Activated CD4-positive, alpha-beta T cell treated with anti-CD3 and anti-CD28 coated beads, Interleukin-10, Interleukin-2, amounts not matched to agents 100 ng/mL and 50 ng/mL, durations not matched to agents 16 hours and 8 hours (primary cell): ENCODE measurements at regions not wholly inside any gene's neighbourhood (a gene's known extent, or its start where the extent isn't known, plus 50 kb on each side); places are given as distances from the start of the nearest gene placed in this dataset.

Experiments used
- DNase-seq: peaks from one replicate; pipeline ENCODE4 v3.0.0-alpha.2; 2020

- DNase-seq, result no peak
These were observed 578.7 kb downstream of the BCOR start for GRCh38 chrX:39519030-39519488.

- no peak for DNase-seq
These were observed 578.0 kb downstream of the BCOR start for GRCh38 chrX:39519566-39520301.

GRCh38 chrX:39525758-39526157, 572.0 kb downstream of the BCOR start:
- no peak for DNase-seq

- no peak for DNase-seq
These were observed 570.7 kb downstream of the BCOR start for GRCh38 chrX:39527025-39527424.

GRCh38 chrX:39528161-39528916, 569.4 kb downstream of the BCOR start:
- DNase-seq, result no peak

- DNase-seq, result no peak
These were observed 565.0 kb downstream of the BCOR start for GRCh38 chrX:39532761-39533160.

- DNase-seq, result no peak
These were observed 562.8 kb downstream of the BCOR start for GRCh38 chrX:39534949-39535348.

GRCh38 chrX:39536211-39536610, 561.5 kb downstream of the BCOR start:
- DNase-seq, result no peak

- no peak for DNase-seq
These were observed 555.9 kb downstream of the BCOR start for GRCh38 chrX:39541881-39542280.

GRCh38 chrX:39542316-39542715, 555.4 kb downstream of the BCOR start:
- DNase-seq, result no peak

GRCh38 chrX:39550795-39551361, 546.9 kb downstream of the BCOR start:
- peak; percentile 9 for DNase-seq

GRCh38 chrX:39551762-39552161, 546.0 kb downstream of the BCOR start:
- peak; percentile 20 for DNase-seq

GRCh38 chrX:39555431-39555830, 542.3 kb downstream of the BCOR start:
- no peak for DNase-seq

GRCh38 chrX:39556056-39556455, 541.7 kb downstream of the BCOR start:
- DNase-seq, result no peak

GRCh38 chrX:39559229-39559628, 538.5 kb downstream of the BCOR start:
- DNase-seq, result no peak

- no peak for DNase-seq
These were observed 537.5 kb downstream of the BCOR start for GRCh38 chrX:39560271-39560670.

GRCh38 chrX:39563178-39563577, 534.6 kb downstream of the BCOR start:
- DNase-seq, result no peak

- no peak for DNase-seq
These were observed 533.0 kb downstream of the BCOR start for GRCh38 chrX:39564751-39565150.

GRCh38 chrX:39574178-39574577, 523.6 kb downstream of the BCOR start:
- DNase-seq, result no peak

- DNase-seq, result peak; percentile 11
These were observed 521.5 kb downstream of the BCOR start for GRCh38 chrX:39576041-39576872.

- peak; percentile 6 for DNase-seq
These were observed 520.4 kb downstream of the BCOR start for GRCh38 chrX:39577206-39577984.
